Stimulated activated CD4-positive, alpha-beta T cell treated with anti-CD3 and anti-CD28 coated beads, TNF-alpha, amount 100 ng/mL, for 1 hour (primary cell): ENCODE measurements at regions not wholly inside any gene's neighbourhood (a gene's known extent, or its start where the extent isn't known, plus 50 kb on each side); places are given as distances from the start of the nearest gene placed in this dataset.
A peak's percentile ranks its signal among the peaks of the same experiment; 100 is the strongest.

ENCODE experiments used
- DNase-seq, 3 donors: peaks; one replicate each; pipeline ENCODE4 v3.0.0-alpha.2; 2020; ENCODE audit warnings: low read depth in 3 of 3, low spot score in 1 of 3

DNA sequence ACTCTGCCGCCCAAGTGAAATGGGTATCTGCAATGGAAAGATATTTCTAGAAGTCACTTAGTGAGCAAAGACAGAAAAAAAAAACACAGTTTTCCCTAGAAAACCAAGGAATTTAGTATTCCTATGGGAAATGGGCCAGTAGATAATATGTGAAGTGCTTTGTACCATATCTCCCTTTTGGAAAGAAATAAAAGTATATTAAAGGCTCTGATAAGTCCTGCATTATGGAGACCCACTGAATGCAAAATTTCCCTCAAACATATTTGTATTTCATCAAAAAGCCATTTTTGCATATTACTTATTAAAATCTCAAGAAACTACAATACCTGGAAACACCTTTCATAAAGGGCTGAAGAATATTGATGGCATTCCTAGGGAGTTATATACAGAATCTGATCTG, 51.6 kb upstream of the DYNLRB2 start:
- no peak for DNase-seq

DNA sequence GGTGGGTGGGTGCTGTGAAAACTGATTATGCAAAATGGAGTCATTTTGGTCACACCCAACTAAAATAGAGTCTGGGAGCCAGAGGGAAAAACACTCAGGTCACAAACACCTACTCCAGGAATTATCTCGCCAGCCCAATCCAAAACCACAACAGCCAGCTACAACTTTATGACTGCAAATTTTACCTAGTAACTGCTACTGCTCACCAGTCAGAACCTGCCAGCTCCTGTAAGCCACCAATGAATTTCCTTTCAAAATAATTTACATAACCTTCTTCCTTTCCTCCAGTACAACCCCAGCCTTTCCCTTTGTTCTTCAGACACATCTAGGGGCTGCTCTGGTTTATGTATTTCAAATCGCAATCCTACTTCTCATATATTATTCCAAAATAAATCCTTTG, 52.6 kb upstream of the DYNLRB2 start:
- DNase-seq: no peak

DNA sequence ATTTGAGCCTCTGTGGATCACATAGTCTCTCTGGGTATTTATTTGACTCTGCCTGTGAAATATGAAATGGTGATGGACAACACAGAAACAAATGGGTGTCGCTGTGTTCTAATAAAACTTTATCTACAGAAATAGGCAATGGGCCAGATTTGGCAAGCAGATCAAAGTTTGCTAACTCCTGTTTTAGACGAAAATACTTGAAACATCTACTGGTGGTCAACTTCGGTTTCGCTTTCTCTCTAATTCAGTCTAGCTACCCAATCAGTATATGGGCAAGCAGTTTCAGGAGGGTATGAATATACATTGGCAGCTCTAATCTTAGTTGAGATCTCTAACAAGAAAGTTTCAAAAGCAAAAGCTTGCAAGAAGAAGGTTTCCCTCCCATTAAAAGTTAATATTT, 60.1 kb upstream of the DYNLRB2 start:
- DNase-seq: no peak

DNA sequence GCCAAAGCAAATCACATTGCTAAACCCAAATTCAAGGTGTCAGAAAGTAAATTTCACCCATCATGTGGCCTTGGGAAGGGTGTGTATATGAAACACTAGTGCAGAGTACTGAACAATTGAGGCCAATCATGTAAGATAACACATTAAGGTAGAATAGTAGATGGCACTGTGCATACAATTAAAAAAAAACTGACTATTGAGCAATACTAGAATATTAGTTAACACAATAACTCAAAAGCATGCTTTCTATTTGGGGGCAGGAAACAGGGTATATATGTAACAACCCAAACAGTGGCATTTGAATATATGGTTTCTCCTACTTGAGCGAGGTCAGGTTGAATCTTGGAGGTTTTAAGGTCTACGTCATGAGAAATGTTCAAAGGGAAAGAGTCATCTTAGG, 63.0 kb upstream of the DYNLRB2 start:
- DNase-seq: no peak

DNA sequence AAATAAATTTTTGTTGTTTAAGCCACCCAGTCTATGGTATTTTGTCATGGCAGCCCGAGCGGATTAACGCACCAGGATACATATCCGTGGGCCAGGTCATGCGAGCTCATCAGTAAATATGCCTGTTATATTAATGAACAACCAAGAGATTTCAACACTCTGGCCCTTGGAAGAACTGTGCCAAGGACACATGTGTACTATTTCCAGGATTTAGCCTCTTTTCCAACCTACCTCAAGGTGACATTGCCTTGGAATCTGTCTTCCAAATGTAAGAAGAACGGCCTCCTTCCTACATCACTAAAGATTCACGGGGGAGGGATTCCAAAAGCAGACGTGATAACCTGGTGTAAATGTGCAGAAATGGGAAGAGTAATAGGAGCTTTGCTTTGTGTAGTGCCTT, 72.8 kb upstream of the DYNLRB2 start:
- DNase-seq: no peak

DNA sequence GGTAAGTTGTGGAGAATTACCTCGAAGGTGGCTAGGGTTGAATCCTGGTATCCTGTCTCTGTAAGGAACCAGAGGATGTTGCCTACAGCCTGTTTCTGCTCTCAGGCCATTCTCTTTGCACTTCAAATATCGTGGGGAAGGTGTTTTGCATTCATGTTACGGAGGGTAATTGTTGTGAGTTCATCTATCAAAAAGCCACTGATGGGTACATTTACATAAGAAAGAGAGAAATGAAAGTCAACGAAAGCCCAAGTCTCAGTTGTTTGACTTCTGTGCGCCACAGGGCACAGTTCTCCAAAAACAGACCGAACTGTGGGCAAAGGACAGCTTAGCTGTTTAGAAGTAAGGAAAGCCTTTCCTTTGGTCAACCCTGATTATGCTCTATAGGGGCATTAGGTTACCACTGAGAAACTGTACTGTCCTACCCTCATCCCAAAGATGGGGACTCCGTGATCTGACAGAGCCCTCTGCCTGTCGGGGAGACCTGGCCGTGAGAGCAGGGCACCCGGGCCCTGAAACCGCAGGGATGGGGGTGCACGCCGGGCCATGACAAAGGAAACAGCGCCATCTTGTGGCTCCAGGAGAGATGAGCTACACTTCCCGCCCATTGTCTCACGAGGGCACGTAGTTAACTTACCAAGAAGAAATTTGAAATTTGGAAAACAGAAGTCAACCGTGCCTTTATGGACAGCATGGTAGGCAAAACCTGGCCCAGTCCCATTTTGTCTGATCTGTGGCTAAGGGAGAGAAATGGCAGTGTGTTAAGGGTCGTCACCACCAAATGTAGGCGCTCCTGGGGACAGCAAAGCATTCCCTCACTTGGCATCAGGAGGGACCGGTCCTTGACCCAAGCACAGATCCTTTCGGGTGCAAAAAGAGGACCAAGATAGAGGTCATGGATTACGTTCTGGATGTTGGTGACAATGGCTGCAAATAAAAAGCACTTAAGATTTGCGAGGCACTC, 74.5 kb upstream of the DYNLRB2 start:
- peak; percentile 13 to 31 (median 20) for DNase-seq

DNA sequence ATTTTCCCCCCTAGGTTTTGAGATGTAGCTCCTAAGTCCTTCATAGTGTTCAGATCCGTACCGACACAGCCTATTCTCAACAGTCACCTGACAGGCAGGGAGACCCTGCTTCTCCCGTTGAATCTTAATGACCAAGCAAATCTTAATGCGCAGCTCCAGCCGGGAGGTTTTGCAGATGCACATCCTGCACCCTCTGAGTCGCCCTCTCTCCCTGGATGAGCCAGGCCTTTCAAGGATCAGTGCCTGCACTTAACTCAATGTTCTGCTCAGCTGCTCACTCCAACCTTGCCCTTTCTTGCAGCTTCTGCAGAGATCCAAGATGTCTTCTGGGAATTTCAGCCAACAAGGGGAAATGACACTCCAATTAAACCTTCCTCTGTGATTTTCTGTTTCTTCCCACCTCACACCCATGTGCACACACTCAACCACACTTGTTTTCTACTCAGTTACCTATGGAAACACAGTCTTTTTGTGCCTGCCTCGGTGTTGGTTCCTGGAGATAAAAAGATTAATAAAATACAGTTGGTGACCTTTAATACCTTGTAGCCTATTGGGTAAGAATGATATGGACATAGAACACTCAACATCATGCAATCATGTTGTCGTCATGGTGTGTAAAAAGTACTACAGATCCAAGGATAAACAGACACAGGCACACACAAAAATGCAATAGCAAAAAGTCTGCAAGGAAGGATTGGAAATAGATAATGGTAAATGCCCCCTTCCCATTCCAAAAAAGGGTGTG, 76.9 kb upstream of the DYNLRB2 start:
- no peak for DNase-seq

DNA sequence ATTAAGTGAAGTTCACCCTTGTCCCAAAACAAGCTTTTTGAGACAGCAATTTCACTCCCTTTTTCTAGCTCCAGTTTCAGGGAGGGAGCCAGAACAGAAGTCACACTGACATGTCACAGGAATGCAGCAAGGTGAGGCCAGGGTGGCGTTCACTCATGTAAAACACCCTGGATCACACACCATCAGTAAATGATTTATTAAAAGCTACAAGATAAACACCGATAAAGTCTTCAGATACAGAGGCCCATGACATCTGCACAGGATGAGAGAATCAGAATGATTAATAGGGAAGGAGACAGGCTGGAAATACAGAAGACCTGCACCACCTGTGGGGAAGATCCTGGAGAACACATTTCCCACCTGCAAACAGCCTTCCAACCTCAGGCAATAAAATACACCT, 77.5 kb upstream of the DYNLRB2 start:
- DNase-seq: no peak

DNA sequence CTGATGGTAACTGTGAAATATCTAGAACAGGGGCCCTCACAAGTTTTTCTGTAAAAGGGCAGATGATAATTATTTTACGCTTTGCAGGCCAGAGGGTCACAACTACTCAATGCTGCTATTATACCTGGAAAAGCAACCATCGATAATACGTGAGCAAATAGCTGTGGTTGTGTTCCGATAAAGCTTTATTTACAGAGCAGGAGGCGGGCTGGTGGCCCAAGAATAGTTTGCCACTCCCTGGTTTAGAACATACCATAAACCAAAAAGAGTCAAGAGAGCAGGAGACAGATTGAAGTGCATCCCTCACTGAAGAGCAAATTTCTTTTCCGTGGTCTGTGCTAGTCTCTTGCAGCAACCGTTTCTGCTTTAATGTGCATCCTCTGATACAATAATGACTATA, 77.9 kb upstream of the DYNLRB2 start:
- DNase-seq: no peak

DNA sequence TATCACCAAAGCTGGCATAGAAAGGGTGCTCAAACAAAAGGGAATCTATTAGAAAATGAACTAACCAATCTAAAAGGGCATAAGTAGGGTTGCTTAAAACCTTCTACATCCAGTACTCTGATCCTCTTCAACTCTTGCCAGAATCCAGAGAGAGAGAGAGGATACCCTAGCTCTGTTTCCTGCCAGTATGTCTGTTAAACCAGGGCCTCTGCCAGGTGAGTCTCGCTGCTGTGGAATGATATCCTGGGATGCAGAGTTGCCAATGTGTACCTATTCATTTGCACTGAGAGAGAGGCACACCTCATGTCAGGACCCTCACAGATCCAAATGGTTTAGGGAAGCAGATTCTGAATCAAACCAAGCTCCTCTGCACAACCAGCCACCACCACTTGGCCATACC, 79.8 kb upstream of the DYNLRB2 start:
- DNase-seq: no peak

DNA sequence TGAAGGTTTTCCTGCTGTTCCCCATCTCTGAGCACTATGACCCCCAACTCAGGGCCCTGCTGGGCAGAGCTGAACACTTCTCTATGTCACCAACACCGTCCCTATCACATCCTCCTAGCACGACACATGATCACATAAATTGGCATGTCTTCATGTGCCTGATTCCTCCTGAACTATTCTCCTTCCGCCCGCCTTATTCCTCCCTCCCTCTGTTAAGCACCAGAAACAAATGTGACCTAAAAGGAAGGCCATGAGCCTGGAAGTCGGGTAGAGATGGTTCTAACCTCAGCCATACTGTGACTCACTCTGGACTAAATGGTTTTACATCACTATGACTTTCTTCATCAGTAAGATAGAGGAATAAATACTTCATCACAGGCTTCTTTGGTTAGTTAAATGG, 80.8 kb upstream of the DYNLRB2 start:
- DNase-seq: no peak

DNA sequence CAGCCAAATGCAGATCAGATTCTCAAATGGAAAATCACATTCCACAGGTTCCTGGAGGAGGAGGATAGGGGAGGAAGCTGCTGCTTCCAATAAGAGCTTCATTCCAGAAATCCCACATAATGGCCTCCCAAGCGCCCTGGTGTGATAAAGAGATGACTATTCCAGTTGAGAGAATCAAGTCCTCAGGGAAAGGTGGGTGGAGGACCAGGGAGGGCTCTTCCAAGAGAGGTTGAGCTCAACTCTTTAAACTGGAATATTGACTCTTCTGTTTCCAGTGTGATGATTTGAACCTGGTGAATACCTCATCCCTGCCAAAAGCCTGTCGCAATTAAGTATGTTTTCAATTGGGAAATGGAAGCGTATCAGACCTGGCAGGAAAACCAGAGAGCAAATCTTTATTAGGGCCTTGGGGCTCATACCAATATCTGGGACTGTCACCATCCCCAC, 81.4 kb upstream of the DYNLRB2 start:
- no peak for DNase-seq

DNA sequence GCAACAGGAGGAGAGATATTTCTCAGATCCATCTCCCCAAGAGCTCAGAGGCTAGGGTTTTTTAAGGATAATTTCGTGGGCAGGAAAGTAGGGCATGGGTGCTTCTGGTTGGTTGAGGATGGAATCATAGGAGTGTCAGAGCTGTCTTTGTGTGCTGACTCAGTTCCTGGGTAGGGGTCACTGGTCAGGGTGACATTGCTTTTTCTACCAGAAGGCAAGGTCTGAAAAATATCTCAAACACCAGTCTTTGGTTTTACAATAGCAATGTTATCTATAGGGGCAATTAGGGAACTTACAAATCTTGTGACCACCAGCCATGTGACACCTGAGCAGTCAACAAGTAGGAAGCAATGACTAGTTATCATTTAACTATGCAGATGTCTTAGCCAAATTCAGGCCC, 82.9 kb upstream of the DYNLRB2 start:
- DNase-seq: no peak

DNA sequence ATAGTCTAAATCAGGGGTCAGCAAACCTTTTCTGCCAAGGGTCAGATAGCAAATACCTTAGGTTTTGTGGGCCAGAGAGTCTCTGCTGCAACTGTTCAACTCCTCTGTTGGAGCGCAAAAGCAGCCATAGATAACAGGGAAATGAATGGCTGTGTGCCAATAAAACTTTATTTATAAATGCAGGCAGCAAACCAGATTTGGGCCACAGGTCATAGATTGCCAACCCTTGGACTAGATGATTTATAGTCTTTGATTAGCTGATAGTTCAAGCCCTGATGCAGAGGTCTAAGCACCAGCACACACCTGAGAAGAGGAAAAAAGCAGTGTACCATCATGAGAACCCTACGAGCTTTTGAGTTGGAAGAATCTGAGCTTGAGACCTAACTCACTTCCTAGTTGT, 86.0 kb upstream of the DYNLRB2 start:
- DNase-seq: no peak

DNA sequence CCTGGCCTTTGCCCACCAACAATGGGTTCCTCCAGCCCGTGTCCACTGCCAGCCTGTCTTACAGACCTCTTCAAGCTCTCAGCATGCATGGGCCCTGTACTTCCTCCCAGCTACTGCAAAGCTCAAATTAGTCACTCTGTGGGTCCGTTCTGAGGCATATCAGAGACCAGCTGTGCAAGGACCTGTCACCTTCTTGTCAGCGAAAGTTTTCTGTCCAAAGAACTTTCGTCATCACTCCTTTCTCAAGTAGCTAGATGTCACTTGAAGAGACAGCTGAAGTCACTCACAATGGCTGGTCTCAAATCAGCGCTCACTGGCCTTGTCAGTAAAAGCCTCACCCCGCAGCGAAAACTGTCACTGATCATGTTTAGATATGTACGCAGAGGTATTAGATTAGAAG, 91.4 kb upstream of the DYNLRB2 start:
- DNase-seq: no peak

DNA sequence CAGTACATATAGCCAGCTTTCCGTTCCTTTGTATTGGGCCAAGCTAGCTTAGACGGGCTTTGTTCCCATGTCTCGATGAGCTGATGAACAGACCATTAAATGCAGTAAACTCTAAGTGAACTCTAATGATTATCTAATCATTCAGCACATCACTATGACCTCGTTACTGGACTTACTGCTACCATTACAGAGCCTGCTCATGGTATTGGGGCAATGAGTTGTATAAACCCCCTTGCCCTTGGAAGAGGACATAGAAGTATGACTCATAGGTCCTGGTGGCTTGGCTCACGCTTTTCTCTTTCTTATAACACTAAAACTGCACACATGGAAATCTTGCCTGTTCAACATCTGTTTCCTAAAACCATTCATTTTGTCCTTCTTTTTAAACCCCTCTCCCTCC, 93.6 kb upstream of the DYNLRB2 start:
- no peak for DNase-seq

DNA sequence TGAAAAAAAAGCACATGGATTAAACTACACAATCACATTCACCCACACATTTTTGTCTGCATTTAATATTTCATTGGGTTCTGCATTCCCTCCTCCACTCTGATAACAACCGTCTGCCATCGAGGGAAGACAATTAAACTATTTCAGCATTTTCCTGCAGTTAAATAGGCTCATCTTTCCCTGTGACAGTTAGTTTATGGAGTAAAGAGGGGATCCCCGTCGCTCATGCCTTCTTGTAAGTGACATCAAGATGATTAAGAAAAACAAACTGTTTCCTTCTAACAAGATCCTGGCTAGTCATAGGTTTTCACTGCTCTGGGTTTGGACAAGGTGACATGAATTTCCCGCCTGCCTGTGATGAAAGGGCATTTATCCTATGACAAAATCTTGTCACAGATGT, 98.0 kb upstream of the DYNLRB2 start:
- DNase-seq: no peak

DNA sequence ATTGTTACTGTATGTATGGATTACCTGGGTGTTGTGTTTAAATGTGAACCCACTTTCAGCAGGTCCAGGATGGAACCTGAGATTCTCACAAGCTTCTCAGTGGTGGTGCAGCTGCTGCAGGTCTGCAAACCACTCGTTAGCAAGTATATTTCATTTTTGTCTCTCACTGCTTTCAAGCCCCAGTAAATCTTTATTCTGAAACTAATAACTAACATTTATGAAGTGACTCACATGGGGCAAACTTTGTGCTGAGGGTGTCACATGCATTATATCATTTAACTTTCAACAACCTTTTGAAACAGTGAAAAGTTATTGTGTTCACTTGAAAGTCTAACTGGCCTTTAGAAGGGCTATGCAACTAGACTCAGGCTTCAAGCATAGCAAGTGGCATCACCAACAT, 98.9 kb upstream of the DYNLRB2 start:
- no peak for DNase-seq

DNA sequence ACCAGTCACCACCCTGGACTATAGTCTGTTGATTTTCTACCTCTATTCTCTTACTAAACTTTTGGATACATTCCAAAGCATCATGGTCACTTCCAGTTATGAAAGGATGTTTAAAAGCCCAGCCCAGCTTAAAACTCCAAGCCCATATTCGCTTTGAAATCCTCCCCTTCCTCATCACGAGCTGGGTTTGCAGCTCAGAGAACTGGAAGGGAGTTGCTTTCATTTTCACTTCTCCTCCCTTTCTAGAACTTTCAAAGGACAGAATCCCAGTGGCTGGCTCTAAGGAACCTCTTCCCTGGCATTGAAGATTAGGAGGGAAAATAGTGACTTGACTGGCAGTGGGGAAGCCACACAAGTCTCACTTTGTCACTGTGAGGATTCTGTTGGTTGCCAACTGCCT, 100.1 kb upstream of the DYNLRB2 start:
- DNase-seq: no peak

DNA sequence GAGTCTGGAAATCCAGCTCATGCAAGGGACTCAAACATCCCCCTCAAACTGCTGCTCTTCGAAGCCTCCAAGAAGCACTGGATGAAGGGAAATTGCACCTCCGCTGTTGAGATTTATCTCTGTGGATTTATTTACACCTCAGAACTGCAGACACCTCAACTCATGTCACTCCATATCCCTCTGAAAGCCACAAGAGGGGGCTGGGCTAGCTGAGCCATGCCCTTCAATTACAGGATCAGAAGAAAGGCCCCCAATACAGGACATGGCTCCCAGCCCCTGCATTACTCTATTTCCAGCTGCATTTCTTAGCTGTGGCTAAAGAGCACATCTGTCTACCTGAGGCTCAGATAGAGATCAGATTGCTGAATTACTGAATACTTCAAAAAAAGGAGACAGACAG, 103.1 kb upstream of the DYNLRB2 start:
- DNase-seq: no peak

DNA sequence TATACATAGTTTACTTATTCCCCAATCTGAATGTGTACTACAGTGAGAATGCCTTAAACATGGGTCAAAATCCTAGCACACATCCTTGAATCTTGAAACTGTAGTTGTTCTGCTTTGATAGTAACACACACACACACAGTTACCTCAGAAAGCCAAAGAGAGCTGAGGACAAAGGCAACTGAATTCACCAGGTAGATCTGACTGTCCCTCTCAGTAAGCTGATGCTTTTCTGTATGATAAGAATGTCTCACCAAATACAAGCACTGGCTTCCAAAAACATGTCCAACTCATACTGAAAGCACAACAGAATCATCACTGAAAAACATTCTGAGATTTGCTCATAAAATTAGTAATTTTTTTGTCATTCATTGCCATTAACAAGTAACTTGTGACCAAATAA, 104.3 kb upstream of the DYNLRB2 start:
- DNase-seq: no peak

DNA sequence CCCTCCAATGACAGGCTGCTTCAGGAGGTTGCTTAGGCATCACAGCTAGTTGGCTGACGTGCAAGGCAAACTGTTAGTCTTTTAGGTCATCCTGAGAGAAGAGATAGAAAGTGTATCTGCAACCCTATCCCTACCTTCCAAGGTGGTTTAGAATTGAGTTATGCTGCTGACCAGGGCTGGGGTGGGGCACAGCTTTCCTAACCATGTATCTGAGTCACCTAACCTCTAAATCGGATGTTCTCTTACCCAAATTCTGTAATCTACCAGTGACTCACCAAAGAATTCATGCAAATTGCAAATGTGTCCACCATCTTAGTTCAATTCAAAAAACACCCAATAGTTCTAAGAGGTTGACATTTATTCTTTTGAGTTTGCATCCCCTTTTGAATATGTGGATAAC, 107.2 kb upstream of the DYNLRB2 start:
- DNase-seq: no peak
